OCI-LY1 (cell line): ENCODE measurements at regions not wholly inside any gene's neighbourhood (a gene's known extent, or its start where the extent isn't known, plus 50 kb on each side); places are given as distances from the start of the nearest gene placed in this dataset.

ENCODE experiments used
- H2AFZ ChIP-seq: fragments of 200-600 bp; sonication (generic), shearing (Covaris generic); 2 replicates; pipeline ENCODE4 v1.6.0; 2014; ENCODE audit warnings: antibody characterized with exemption, mild to moderate bottlenecking, low read length
- H3F3A ChIP-seq: fragments of 200-600 bp; sonication (generic), shearing (Covaris generic); 2 replicates; pipeline ENCODE4 v1.6.0; 2014; ENCODE audit warnings: mild to moderate bottlenecking, antibody characterized with exemption, low read length, moderate library complexity; ENCODE audit not compliant: insufficient read depth
- H3K27ac ChIP-seq: fragments of 200-600 bp; sonication (generic); 2 replicates; pipeline ENCODE4 v1.5.1; 2014; ENCODE audit warnings: low read length, mixed run types, mild to moderate bottlenecking, low read depth; ENCODE audit not compliant: poor library complexity, severe bottlenecking
- H3K27me3 ChIP-seq: fragments of 200-600 bp; sonication (generic); 2 replicates; pipeline ENCODE4 v1.6.0; 2014; ENCODE audit warnings: antibody characterized with exemption, mild to moderate bottlenecking, low read length, moderate library complexity; ENCODE audit not compliant: insufficient read depth
- H3K36me3 ChIP-seq: fragments of 200-600 bp; sonication (generic); 2 replicates; pipeline ENCODE4 v1.6.1; 2014; ENCODE audit warnings: mild to moderate bottlenecking, antibody characterized with exemption, low read length, moderate library complexity, mixed read lengths; ENCODE audit not compliant: insufficient read depth
- H3K4me1 ChIP-seq: fragments of 200-600 bp; sonication (generic); 2 replicates; pipeline ENCODE4 v1.5.1; 2014; ENCODE audit warnings: mild to moderate bottlenecking, low read length, moderate library complexity; ENCODE audit not compliant: insufficient read depth, severe bottlenecking
- H3K4me2 ChIP-seq: fragments of 200-600 bp; sonication (generic), shearing (Covaris generic); 2 replicates; pipeline ENCODE4 v1.6.1; 2014; ENCODE audit warnings: low read length
- H3K4me3 ChIP-seq: fragments of 200-600 bp; sonication (generic); 2 replicates; pipeline ENCODE4 v1.5.1; 2014; ENCODE audit warnings: low read length, low read depth, mild to moderate bottlenecking, mixed read lengths; ENCODE audit not compliant: poor library complexity, severe bottlenecking
- H3K79me2 ChIP-seq: fragments of 200-600 bp; shearing (Covaris generic); 2 replicates; pipeline ENCODE4 v1.6.1; 2016; ENCODE audit warnings: mixed run types, low read length, mixed read lengths; ENCODE audit not compliant: insufficient read depth
- H3K9ac ChIP-seq: fragments of 200-600 bp; sonication (generic), shearing (Covaris generic); 2 replicates; pipeline ENCODE4 v1.6.1; 2014; ENCODE audit warnings: mild to moderate bottlenecking, low read length, mixed read lengths
- H3K9me2 ChIP-seq: fragments of 200-600 bp; sonication (generic), shearing (Covaris generic); 2 replicates; pipeline ENCODE4 v1.6.1; 2014; ENCODE audit warnings: low read depth, mild to moderate bottlenecking, low read length, mixed read lengths
- H3K9me3 ChIP-seq: fragments of 200-600 bp; shearing (Covaris generic); 2 replicates; pipeline ENCODE4 v1.6.1; 2014; ENCODE audit warnings: low read length, mixed read lengths
- H4K20me1 ChIP-seq: fragments of 200-600 bp; sonication (generic), shearing (Covaris generic); 2 replicates; pipeline ENCODE4 v1.6.0; 2016; ENCODE audit warnings: mild to moderate bottlenecking, low read length; ENCODE audit not compliant: insufficient read depth
- EZH2 ChIP-seq: fragments of 200-600 bp; sonication (generic), shearing (Covaris generic); IDR thresholded peaks from 2 replicates; pipeline ENCODE4 v1.8.0; 2017; ENCODE audit warnings: borderline replicate concordance, mixed run types, mild to moderate bottlenecking, antibody characterized with exemption, low read length, moderate library complexity, mixed read lengths
- TF ChIP-seq, protein P1 (sequence below): fragments of 200-600 bp; sonication (generic), shearing (Covaris generic); IDR thresholded peaks from 2 replicates; pipeline ENCODE4 v1.5.1; 2017; ENCODE audit warnings: mild to moderate bottlenecking, antibody characterized with exemption, low read length, moderate library complexity, mixed read lengths

DNA sequence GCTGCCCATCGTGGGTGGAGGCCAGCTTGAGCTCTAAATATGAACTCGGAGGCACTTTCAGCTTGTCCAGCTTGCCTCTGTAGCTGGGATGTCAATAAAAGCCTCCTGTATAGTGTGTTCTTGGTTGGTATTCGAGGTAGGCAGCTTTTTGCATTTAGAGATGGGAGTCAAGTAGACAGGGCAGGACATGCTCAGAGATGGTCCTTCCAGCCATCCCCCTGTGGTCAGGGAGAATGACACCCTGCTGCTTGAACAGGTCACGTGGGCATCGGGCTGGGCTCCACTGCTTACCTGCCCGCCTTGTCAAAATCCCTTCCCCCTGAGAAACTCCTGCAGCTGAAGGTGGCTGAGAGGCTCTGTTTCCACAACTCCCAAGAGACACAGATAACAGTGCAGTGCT, 302.5 kb downstream of the ZNF536 start:
- H3K79me2 ChIP-seq: no peaks in the 10 kb centered on the region
- no peaks in the 10 kb centered on the region for H3K36me3 ChIP-seq
- H3K9ac ChIP-seq: no peak overlapping the region
- no peak overlapping the region for H3K27ac ChIP-seq
- H3F3A ChIP-seq: no peaks in the 10 kb centered on the region
- no peaks in the 10 kb centered on the region for H3K4me1 ChIP-seq
- TF ChIP-seq EZH2: no peak
- TF ChIP-seq, protein P1, sequence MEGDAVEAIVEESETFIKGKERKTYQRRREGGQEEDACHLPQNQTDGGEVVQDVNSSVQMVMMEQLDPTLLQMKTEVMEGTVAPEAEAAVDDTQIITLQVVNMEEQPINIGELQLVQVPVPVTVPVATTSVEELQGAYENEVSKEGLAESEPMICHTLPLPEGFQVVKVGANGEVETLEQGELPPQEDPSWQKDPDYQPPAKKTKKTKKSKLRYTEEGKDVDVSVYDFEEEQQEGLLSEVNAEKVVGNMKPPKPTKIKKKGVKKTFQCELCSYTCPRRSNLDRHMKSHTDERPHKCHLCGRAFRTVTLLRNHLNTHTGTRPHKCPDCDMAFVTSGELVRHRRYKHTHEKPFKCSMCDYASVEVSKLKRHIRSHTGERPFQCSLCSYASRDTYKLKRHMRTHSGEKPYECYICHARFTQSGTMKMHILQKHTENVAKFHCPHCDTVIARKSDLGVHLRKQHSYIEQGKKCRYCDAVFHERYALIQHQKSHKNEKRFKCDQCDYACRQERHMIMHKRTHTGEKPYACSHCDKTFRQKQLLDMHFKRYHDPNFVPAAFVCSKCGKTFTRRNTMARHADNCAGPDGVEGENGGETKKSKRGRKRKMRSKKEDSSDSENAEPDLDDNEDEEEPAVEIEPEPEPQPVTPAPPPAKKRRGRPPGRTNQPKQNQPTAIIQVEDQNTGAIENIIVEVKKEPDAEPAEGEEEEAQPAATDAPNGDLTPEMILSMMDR: no peak
- no peaks in the 10 kb centered on the region for H3K9me2 ChIP-seq
- H3K4me3 ChIP-seq: no peak overlapping the region
- H3K27me3 ChIP-seq: no peaks in the 10 kb centered on the region
- H3K4me2 ChIP-seq: no peak overlapping the region
- H2AFZ ChIP-seq: no peak overlapping the region
- no peaks in the 10 kb centered on the region for H3K9me3 ChIP-seq
- no peaks in the 10 kb centered on the region for H4K20me1 ChIP-seq

DNA sequence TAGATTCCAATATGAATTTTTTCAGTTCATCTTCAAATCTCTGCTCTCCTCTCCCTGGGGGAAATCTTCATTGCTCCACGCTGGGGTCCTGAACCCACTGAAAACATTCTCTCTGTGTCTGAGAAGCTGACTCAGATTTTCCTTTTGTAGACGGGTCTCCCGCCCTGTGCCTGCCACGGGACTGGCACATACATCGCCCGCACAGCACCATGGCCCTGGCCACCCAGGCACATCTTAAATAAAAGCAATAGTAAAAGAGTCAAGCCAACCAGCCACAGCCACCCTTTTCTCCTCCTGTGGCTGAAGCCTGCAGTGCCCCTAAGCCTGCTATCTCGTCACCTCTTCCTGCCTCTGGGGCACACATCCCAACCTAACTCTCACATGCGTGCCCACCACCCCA, 301.2 kb downstream of the ZNF536 start:
- H3K9me2 ChIP-seq: no peaks in the 10 kb centered on the region
- H3K9ac ChIP-seq: no peak overlapping the region
- no peaks in the 10 kb centered on the region for H3K36me3 ChIP-seq
- no peak overlapping the region for H3K4me2 ChIP-seq
- no peak overlapping the region for H3K27ac ChIP-seq
- H3K79me2 ChIP-seq: no peaks in the 10 kb centered on the region
- no peak for TF ChIP-seq EZH2
- TF ChIP-seq, protein P1: no peak
- H4K20me1 ChIP-seq: no peaks in the 10 kb centered on the region
- no peak overlapping the region for H2AFZ ChIP-seq
- H3K9me3 ChIP-seq: no peaks in the 10 kb centered on the region
- no peaks in the 10 kb centered on the region for H3F3A ChIP-seq
- no peaks in the 10 kb centered on the region for H3K4me1 ChIP-seq
- no peaks in the 10 kb centered on the region for H3K27me3 ChIP-seq
- no peak overlapping the region for H3K4me3 ChIP-seq

DNA sequence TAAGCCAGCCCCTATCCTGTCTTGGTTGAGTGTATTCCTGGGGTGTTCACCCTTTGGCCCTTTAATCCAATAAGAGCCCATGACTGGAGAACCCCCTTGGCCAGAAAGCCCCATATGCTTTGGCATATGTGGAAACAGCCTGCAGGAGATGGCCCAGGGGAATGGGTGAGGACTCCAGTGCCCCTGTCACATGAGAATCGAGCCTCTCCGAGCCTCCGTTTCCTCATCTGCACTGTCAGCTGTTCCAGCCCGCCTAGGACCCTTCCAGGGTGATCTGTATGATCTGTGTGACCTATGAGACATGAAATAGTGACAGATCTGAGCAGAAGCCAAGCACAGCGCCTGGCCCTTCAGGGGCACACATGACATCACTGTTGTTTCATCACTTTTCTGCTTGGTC, 300.7 kb downstream of the ZNF536 start:
- Histone ChIP-seq H3K27ac (no peak overlapping the region), H3F3A (no peaks in the 10 kb centered on the region), H3K79me2 (no peaks in the 10 kb centered on the region), H3K36me3 (no peaks in the 10 kb centered on the region), H3K9me3 (no peaks in the 10 kb centered on the region), H2AFZ (no peak overlapping the region), H3K27me3 (no peaks in the 10 kb centered on the region), H4K20me1 (no peaks in the 10 kb centered on the region), H3K4me1 (no peaks in the 10 kb centered on the region), H3K9ac (no peak overlapping the region), H3K9me2 (no peaks in the 10 kb centered on the region), H3K4me2 (no peak overlapping the region), H3K4me3 (no peak overlapping the region)
- TF ChIP-seq, protein P1: no peak
- no peak for TF ChIP-seq EZH2
